GM12878 (cell line): ENCODE measurements at regions not wholly inside any gene's neighbourhood (a gene's known extent, or its start where the extent isn't known, plus 50 kb on each side); places are given as distances from the start of the nearest gene placed in this dataset.

Experiments used
- CHD2 ChIP-seq: IDR thresholded peaks from 2 replicates; pipeline ENCODE4 v1.6.1; 2011; ENCODE audit warnings: low read depth, low read length, improper control_type of control experiment, borderline replicate concordance
- CTCF ChIP-seq, 3 experiments: IDR thresholded peaks in 2 of 3; conservative IDR thresholded peaks in 1 of 3; 2 replicates each; pipeline ENCODE4 v1.5.1; 2011; ENCODE audit warnings: low read depth in 3 of 3, low read length in 3 of 3, mild to moderate bottlenecking in 3 of 3, control low read depth in 2 of 3, moderate library complexity in 2 of 3, inconsistent platforms in 1 of 3, mixed read lengths in 1 of 3; ENCODE audit not compliant: control insufficient read depth in 2 of 3, insufficient read depth in 1 of 3; ENCODE audit errors: extremely low read depth in 1 of 3
- GABPA ChIP-seq: IDR thresholded peaks from 2 replicates; pipeline ENCODE4 v1.6.1; 2014; ENCODE audit warnings: antibody characterized with exemption, low read depth, mild to moderate bottlenecking, inconsistent platforms
- HDAC2 ChIP-seq: fragments of 200-600 bp; sonication (generic); IDR thresholded peaks from 2 replicates; pipeline ENCODE4 v1.6.1; 2017
- JUNB ChIP-seq: IDR thresholded peaks from 2 replicates; pipeline ENCODE4 v1.6.1; 2016; ENCODE audit warnings: antibody characterized with exemption, mild to moderate bottlenecking
- POLR2A ChIP-seq: IDR thresholded peaks from 2 replicates; pipeline ENCODE4 v1.6.1; 2011; ENCODE audit warnings: low read depth, mild to moderate bottlenecking, low read length
- POLR2AphosphoS2 ChIP-seq: IDR thresholded peaks from 2 replicates; pipeline ENCODE4 v1.6.1; 2011; ENCODE audit warnings: low read depth, mild to moderate bottlenecking, low read length, improper control_type of control experiment, moderate library complexity
- SMC3 ChIP-seq: IDR thresholded peaks from 2 replicates; pipeline ENCODE4 v1.6.1; 2011; ENCODE audit warnings: low read length, improper control_type of control experiment, borderline replicate concordance
- YY1 ChIP-seq: IDR thresholded peaks from 2 replicates; pipeline ENCODE4 v1.6.1; 2011; ENCODE audit warnings: low read depth, mild to moderate bottlenecking, low read length
- ZNF274 ChIP-seq: IDR thresholded peaks from one replicate; pipeline ENCODE4 v1.8.0; 2011; ENCODE audit not compliant: insufficient read length, insufficient read depth

- TF ChIP-seq ZNF274 (no peak), HDAC2 (no peak), JUNB (no peak), CTCF (IDR thresholded peaks at IDR 0.05 in 2 of 3, conservative IDR thresholded peaks at IDR 0.05 in 1 of 3; ENCODE audit: control insufficient read depth in 2 of 3, extremely low read depth in 1 of 3, insufficient read depth in 1 of 3, low read depth in 3 of 3, low read length in 3 of 3) (no peak), POLR2AphosphoS2 (no peak), YY1 (no peak), POLR2A (no peak), SMC3 (no peak), GABPA (no peak), CHD2 (no peak)
Measured at GRCh38 chr2:151053661-151053990, 208.0 kb downstream of the RBM43 start.
